ENCODE measurements at regions not wholly inside any gene's neighbourhood (a gene's known extent, or its start where the extent isn't known, plus 50 kb on each side); places are given as distances from the start of the nearest gene placed in this dataset.
"Not testable (repeated sequence)": the region's sequence is repeated elsewhere in the genome, so short reads cannot be mapped to it uniquely, and the experiment has no call there.

DNA sequence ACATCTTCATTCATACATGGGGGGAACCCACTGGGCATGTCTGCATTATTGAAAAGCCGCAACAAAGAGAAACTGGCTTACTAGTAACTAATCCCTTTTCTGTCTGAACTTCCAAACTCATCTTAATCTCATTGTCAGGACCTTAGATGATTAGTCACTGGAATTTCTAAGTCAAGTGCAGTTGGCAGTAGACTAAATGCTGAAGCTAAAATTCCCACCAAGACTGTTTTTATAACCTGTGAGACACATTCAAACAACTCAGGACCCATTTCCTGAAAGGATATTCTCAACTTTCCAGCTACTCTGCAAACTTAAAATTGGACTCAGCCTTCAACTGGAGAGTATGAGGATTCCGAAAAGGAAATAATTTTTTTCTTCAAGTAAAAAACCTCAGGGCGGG, 94.8 kb upstream of the SCAF8 start:
- TF ChIP-seq, protein P1, sequence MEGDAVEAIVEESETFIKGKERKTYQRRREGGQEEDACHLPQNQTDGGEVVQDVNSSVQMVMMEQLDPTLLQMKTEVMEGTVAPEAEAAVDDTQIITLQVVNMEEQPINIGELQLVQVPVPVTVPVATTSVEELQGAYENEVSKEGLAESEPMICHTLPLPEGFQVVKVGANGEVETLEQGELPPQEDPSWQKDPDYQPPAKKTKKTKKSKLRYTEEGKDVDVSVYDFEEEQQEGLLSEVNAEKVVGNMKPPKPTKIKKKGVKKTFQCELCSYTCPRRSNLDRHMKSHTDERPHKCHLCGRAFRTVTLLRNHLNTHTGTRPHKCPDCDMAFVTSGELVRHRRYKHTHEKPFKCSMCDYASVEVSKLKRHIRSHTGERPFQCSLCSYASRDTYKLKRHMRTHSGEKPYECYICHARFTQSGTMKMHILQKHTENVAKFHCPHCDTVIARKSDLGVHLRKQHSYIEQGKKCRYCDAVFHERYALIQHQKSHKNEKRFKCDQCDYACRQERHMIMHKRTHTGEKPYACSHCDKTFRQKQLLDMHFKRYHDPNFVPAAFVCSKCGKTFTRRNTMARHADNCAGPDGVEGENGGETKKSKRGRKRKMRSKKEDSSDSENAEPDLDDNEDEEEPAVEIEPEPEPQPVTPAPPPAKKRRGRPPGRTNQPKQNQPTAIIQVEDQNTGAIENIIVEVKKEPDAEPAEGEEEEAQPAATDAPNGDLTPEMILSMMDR (IDR thresholded peaks at IDR 0.05; ENCODE audit: unreplicated experiment): no peak
- Mint-ChIP-seq H3K9me3 (ENCODE audit: low read depth) (peaks cover 8% of the 10 kb centered on the region), H3K36me3 (ENCODE audit: insufficient read depth) (no peaks in the 10 kb centered on the region)

DNA sequence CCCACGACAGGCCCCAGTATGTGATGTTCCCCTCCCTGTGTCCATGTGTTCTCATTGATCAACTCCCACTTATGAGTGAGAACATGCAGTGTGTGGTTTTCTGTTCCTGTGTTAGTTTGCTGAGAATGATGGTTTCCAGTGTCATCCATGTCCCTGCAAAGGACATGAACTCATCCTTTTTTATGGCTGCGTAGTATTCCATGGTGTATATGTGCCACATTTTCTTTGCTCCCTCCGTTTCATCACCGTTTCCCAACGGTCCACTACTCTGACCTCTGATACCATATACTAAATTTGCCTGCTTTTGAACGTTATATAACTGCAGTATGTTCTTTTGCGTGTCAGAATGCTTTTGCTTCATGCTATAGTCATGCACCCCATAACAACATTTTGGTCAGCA, 94.0 kb upstream of the SCAF8 start:
- not testable (repeated sequence) for H3K4me1 Mint-ChIP-seq (ENCODE audit: low read depth); DNase-seq (ENCODE audit: low spot score, unreplicated experiment); H3K27me3 Mint-ChIP-seq; H3K27ac Mint-ChIP-seq; H3K4me3 Mint-ChIP-seq (ENCODE audit: low read depth); H3K9me3 Mint-ChIP-seq (ENCODE audit: low read depth); H3K36me3 Mint-ChIP-seq (ENCODE audit: insufficient read depth)

More for the DNA sequence above, 94.8 kb upstream of the SCAF8 start:
- H3K27me3 Mint-ChIP-seq: no peaks in the 10 kb centered on the region
- no peak overlapping the region for H3K4me3 Mint-ChIP-seq (ENCODE audit: low read depth)
- no peaks in the 10 kb centered on the region for H3K4me1 Mint-ChIP-seq (ENCODE audit: low read depth)
- no peak overlapping the region for H3K27ac Mint-ChIP-seq
- DNase-seq (ENCODE audit: low spot score, unreplicated experiment): no peak

DNA sequence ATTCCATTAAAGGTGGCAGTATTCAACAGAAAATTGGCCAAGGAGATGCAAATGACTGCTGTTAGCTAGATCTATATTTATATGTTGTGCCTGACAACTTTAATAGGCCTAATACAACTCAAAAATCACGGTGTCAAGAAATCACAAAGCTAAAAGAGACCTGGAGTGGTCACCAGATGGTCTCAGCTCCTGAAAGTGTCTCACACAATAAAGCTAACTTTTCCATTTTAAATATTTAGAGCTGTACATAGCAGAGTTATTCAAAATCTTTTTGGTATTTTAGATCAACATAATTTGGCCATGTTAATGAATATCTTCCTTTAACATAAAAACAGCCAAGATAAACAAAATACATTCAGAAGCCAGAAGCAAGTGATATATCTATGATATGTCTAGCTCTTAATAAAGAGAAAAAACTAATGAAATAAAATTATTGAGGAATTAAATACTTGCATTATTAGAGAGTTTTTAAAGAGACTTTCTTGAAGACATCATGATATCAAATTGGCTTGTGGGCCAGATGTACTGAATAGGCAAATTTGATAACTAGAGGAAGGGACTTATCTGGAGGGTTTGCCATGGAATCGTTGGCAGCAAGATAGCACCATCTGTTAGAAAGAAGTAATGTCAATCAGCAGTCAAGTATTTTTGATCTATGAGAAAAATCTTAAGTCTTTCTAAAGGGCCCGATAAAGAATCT, 84.9 kb upstream of the SCAF8 start:
- H3K36me3 Mint-ChIP-seq (ENCODE audit: insufficient read depth): no peaks in the 10 kb centered on the region
- H3K4me1 Mint-ChIP-seq (ENCODE audit: low read depth): peaks cover 16% of the 10 kb centered on the region
- no peak for DNase-seq (ENCODE audit: low spot score, unreplicated experiment)
- TF ChIP-seq, protein P1 (IDR thresholded peaks at IDR 0.05; ENCODE audit: unreplicated experiment): no peak
- peaks cover 6% of the 10 kb centered on the region for H3K9me3 Mint-ChIP-seq (ENCODE audit: low read depth)
- H3K27ac Mint-ChIP-seq: no peak overlapping the region
- no peak overlapping the region for H3K4me3 Mint-ChIP-seq (ENCODE audit: low read depth)
- H3K27me3 Mint-ChIP-seq: peaks cover 6% of the 10 kb centered on the region

DNA sequence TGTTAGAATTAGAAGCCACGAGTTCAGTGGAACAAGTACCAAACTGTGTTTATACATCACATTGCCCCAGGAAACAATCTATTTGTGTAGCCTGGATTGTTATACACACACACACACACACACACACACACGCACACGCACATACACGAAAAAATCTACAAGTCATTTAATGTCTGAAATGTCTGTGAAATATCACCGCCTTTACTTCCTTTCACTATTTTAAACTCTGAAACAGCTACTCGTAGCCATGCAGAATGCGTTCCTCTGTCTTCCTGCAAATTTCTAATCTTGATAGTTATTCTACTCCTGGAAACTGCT, 84.4 kb upstream of the SCAF8 start:
- TF ChIP-seq, protein P1 (IDR thresholded peaks at IDR 0.05; ENCODE audit: unreplicated experiment): no peak
- Mint-ChIP-seq H3K27ac (no peak overlapping the region), H3K4me3 (ENCODE audit: low read depth) (no peak overlapping the region), H3K27me3 (peaks cover 6% of the 10 kb centered on the region), H3K4me1 (ENCODE audit: low read depth) (peaks cover 19% of the 10 kb centered on the region), H3K9me3 (ENCODE audit: low read depth) (peaks cover 6% of the 10 kb centered on the region), H3K36me3 (ENCODE audit: insufficient read depth) (no peaks in the 10 kb centered on the region)
- no peak for DNase-seq (ENCODE audit: low spot score, unreplicated experiment)

DNA sequence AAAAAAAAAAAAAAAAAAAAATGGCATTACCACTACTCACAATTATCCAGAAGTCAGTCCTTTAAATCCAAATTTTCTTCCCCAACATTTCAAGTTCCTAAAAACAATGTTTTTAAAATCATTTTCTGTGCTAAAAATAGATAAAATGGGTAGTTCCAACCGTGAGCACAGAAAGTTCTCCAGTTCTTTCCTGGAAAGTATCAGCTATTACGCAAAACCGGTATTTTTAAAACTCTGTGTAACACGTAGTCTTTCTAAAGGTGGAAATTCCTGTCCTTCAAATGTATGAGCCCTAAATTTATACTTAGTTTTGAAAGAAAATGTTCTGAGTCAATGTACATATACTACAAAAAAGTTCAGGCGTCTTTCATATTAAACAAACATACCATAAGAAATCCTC, 83.5 kb upstream of the SCAF8 start:
- peaks cover 6% of the 10 kb centered on the region for H3K27me3 Mint-ChIP-seq
- H3K9me3 Mint-ChIP-seq (ENCODE audit: low read depth): peaks cover 6% of the 10 kb centered on the region
- no peak overlapping the region for H3K27ac Mint-ChIP-seq
- peaks cover 19% of the 10 kb centered on the region for H3K4me1 Mint-ChIP-seq (ENCODE audit: low read depth)
- TF ChIP-seq, protein P1 (IDR thresholded peaks at IDR 0.05; ENCODE audit: unreplicated experiment): no peak
- H3K36me3 Mint-ChIP-seq (ENCODE audit: insufficient read depth): no peaks in the 10 kb centered on the region
- DNase-seq (ENCODE audit: low spot score, unreplicated experiment): no peak
- H3K4me3 Mint-ChIP-seq (ENCODE audit: low read depth): no peak overlapping the region

DNA sequence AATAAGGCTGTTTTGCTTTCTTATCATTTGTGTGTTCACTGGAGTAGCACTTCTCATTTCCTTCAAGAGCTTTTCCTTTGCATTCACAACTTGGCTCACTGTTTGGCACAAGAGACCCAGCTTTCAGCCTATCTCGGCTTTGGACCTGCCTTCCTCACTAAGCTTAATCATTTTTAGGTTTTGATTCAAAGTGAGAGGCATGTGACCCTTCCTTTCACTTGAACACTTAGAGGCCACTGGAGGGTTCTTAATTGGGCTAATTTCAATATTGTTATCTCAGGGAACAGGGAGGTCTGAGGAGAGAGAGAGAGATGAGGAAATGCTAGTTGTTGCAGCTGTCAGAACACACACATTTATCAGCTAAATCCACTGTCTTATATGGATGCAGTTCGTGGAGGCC, 82.9 kb upstream of the SCAF8 start:
- H3K4me1 Mint-ChIP-seq (ENCODE audit: low read depth): peaks cover 19% of the 10 kb centered on the region
- peak overlapping the region; percentile 86 for H3K27ac Mint-ChIP-seq
- no peak overlapping the region for H3K4me3 Mint-ChIP-seq (ENCODE audit: low read depth)
- TF ChIP-seq, protein P1 (IDR thresholded peaks at IDR 0.05; ENCODE audit: unreplicated experiment): no peak
- DNase-seq (ENCODE audit: low spot score, unreplicated experiment): no peak
- peaks cover 6% of the 10 kb centered on the region for H3K9me3 Mint-ChIP-seq (ENCODE audit: low read depth)
- H3K36me3 Mint-ChIP-seq (ENCODE audit: insufficient read depth): no peaks in the 10 kb centered on the region
- peaks cover 6% of the 10 kb centered on the region for H3K27me3 Mint-ChIP-seq

Measured in progenitor cell of endocrine pancreas (in vitro differentiated cells).